Activated CD8-positive, alpha-beta memory T cell treated with anti-CD3 and anti-CD28 coated beads, Interleukin-2, amount 10 ng/mL, durations not matched to agents 7 days and 5 days (primary cell): ENCODE measurements at regions not wholly inside any gene's neighbourhood (a gene's known extent, or its start where the extent isn't known, plus 50 kb on each side); places are given as distances from the start of the nearest gene placed in this dataset.

Experiments
- ATAC-seq: fragments of 150-1000 bp; cut with Tn5 transposase; one replicate; pipeline ENCODE4 v1.10.0; 2021; ENCODE audit warnings: moderate library complexity
- CTCF ChIA-PET: fragments of 350-600 bp; sonication (Branson Sonifier 250); formaldehyde crosslinking; loops from one replicate; lab custom pipeline; 2021; ENCODE audit warnings: antibody characterized with exemption; lab: Charles Lee
- DNase-seq: peaks from one replicate; pipeline ENCODE4 v3.0.0-alpha.2; 2020
- H3K27ac Mint-ChIP-seq: one replicate; pipeline ENCODE4 v1.8.0; 2021; ENCODE audit warnings: mild to moderate bottlenecking, mixed read lengths
- H3K27me3 Mint-ChIP-seq: one replicate; pipeline ENCODE4 v1.8.0; 2021; ENCODE audit warnings: mixed read lengths
- H3K36me3 Mint-ChIP-seq: one replicate; pipeline ENCODE4 v1.8.0; 2021; ENCODE audit warnings: mild to moderate bottlenecking, mixed read lengths
- H3K4me1 Mint-ChIP-seq: one replicate; pipeline ENCODE4 v1.8.0; 2021; ENCODE audit warnings: mixed read lengths
- H3K4me3 Mint-ChIP-seq: one replicate; pipeline ENCODE4 v1.8.0; 2021; ENCODE audit warnings: mild to moderate bottlenecking, moderate library complexity, mixed read lengths
- H3K9me3 Mint-ChIP-seq: one replicate; pipeline ENCODE4 v1.8.0; 2022; ENCODE audit warnings: low read depth, mixed read lengths

DNA sequence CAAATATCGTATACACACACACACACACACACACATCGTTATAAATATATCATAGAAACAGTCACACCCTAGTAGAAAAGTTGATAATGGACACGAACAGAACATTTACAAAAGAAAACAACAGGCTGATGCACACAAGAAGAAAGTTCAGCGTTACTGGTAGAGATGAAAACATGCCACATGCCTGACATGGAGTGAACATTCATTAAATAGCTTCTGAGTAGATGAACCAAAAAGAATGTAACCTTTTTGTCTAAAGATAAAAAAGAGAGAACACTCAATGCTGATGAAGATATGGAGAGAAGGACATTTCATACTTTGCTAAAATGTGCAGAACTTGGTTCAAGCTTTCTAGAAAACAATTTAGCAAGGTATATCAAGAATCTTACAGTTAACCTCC lies 173.4 kb upstream of the KLF14 start:
- no peaks in the 10 kb centered on the region for H3K9me3 Mint-ChIP-seq
- no peaks in the 10 kb centered on the region for H3K27me3 Mint-ChIP-seq
- H3K36me3 Mint-ChIP-seq = peaks cover 61% of the 10 kb centered on the region
- H3K4me1 Mint-ChIP-seq = peaks cover 85% of the 10 kb centered on the region
- DNase-seq (no peak), ATAC-seq (no peak)
- peak overlapping the region; percentile 47 for H3K27ac Mint-ChIP-seq
- CTCF ChIA-PET = interaction anchor here (0.9 to 5.7 kb wide), 3 partner anchors 10 to 30 kb away, joined by 3 to 49 read pairs (median 4); no protein-coding TSS in a partner anchor
- no peak overlapping the region for H3K4me3 Mint-ChIP-seq

DNA sequence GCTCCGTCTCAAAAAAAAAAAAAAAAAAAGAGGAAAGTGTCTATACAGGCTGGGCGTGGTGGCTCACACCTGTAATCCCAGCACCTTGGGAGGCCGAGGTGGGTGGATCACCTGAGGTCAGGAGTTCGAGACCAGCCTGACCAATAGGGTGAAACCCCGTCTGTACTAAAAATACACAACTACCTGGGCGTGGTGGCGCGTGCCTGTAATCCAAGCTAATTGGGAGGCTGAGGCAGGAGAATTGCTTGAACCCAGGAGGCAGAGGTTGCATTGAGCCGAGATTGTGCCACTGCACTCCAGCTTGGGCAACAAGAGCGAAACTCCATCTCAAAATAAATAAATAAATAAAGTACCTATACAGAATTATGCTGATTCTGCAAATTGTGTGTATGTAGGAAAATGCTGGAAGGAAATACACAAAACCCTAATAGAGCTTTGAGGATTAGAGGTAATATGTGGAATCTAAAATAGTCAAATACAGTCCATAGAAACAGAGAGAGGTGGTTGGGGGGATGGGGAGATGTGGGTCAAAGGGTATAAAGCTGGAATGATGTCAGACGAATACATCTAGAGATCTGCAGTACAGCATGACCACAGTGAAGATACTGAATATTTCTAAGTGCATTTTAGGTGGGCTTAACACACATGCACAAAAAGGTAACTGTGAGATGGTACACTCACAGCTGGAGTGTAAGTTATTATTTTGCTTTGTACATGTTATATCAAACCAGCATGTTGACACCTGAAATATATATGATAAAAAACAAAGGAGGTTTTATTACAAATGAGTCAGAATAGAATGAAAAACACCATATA lies 174.5 kb upstream of the KLF14 start:
- peak overlapping the region; percentile 99 for H3K27ac Mint-ChIP-seq
- H3K4me3 Mint-ChIP-seq = no peak overlapping the region
- H3K9me3 Mint-ChIP-seq = no peaks in the 10 kb centered on the region
- DNase-seq = no peak
- H3K36me3 Mint-ChIP-seq = peaks cover 60% of the 10 kb centered on the region
- H3K27me3 Mint-ChIP-seq = no peaks in the 10 kb centered on the region
- CTCF ChIA-PET = interaction anchor here (0.9 to 5.7 kb wide), 4 partner anchors 11 to 30 kb away, joined by 3 to 49 read pairs (median 4); no protein-coding TSS in a partner anchor
- H3K4me1 Mint-ChIP-seq = peaks cover 82% of the 10 kb centered on the region
- no peak for ATAC-seq

DNA sequence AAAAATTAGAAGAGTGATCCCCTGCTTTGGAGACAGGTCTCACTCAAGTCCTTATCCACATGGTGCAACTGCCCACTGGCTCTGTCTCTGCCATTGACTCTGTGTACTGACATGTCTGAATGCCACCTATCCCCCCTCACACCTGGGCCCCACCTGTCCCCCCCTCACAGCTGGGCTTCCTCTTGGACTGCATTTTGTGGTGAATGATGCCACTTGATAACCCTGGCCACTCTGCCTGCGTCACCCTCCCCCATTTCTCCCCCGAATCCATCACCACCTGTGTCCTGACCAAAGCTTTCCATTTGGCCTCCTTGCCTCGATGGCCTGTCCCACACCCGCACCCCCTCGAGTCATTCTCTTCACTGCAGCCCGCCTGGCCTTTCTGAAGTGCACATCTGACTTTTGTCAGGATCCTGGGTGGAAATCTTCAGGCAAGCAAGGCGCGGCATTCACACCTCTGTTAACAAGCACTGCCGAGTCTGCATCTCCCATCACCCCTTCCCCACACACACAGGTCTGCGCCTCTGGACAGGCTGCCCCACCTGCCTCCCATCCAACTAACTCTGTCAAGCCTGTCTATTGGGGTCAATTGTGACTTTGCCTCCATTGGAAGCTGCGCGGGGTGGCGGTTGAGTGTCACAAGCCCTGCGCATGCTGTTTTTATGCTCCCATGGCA lies 175.3 kb upstream of the KLF14 start:
- Mint-ChIP-seq H3K4me3 (no peak overlapping the region), H3K4me1 (peaks cover 82% of the 10 kb centered on the region), H3K9me3 (no peaks in the 10 kb centered on the region), H3K36me3 (peaks cover 54% of the 10 kb centered on the region), H3K27ac (peak overlapping the region; percentile 99), H3K27me3 (no peaks in the 10 kb centered on the region)
- DNase-seq (no peak), ATAC-seq (no peak)
- CTCF ChIA-PET = interaction anchor here (0.9 to 5.7 kb wide), 3 partner anchors 12 to 29 kb away, joined by 3 to 49 read pairs (median 4); no protein-coding TSS in a partner anchor

DNA sequence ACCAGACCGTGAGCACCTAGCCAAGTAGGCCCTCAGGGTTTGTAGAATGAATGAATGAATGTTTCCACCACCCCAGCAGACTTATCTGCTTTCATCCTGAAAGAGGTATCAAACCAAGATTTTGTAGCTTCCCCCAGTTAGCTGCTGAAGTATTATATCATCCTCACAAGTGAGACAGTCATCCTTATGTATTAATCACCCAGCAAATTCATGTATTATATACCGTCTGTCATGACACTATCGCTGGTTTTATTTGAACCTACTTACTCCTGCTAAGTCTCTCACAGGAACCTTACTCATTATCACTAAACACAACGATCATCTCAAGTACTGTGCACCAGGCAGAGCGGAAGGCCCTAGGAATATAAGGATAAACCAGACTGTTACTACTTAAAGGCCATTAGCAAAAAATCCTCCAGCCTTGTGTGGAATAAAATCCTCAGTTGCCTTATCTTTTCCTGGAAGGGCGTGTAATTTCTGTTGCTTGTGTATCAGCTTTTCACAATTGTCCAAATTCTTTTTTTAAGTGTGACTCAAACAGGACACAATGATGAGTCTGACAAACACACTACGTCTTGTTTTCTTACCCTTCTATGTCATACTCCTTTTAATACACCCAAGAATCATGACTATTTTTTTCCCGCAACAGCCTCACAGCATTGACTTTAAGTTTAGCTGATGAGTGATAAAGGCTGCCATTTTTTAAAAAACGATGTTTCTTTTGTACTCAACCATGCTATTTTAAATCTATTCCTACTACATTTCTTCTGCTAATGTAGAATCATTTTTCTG lies 176.1 kb upstream of the KLF14 start:
- peak overlapping the region; percentile 27 for H3K4me3 Mint-ChIP-seq
- DNase-seq = no peak

DNA sequence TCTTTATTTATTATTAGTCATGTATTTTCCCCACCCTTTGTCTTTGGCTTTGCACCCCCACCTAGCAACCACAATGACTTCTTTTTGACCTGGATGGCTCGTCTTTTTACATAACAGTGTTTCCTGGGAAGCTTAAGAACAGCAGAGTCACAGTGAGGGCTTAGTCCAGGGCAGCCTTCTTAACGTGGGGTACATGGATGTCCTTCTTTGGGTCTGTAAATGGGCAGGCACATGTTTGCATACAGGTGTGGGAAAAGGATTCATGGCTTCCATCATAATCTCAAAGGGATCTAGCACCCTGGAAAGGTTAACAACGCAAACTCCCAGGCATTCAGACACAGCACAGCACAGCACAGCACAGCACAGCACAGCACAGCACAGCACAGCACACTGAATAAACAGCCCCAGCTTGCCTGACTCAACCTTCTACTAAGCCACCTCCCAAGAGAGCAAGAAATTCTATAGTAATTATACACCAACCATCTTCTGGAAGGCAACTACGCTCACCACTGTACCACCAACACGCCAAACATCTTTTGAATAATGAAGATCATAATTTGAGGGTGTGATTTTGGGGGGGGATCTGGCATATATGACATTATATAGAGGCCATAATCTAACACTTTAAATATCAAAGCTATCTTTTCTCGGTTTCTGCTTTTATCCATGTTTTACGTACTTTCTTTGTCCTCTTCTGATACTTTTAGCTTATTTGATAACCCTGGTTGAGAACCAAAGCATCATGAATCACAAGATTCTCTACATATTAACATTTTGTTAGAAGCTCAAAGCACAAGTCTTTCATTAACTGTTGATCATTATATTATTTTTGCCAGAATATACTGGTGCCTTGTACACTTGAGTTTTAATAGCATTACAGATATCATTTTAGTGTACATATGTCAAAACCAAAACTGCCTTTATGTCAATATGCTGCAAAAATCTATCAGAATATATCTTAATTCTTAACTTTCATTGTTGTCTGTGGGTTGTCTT lies 177.2 kb upstream of the KLF14 start:
- Mint-ChIP-seq H3K4me3 (peak overlapping the region; percentile 87), H3K36me3 (peaks cover 57% of the 10 kb centered on the region), H3K9me3 (no peaks in the 10 kb centered on the region), H3K27me3 (no peaks in the 10 kb centered on the region), H3K4me1 (peaks cover 83% of the 10 kb centered on the region), H3K27ac (peak overlapping the region; percentile 99)
- CTCF ChIA-PET = interaction anchor here (0.8 to 5.7 kb wide), 6 partner anchors 13 to 96 kb away, joined by 3 to 49 read pairs (median 4); no protein-coding TSS in a partner anchor
- ATAC-seq = no peak
- no peak for DNase-seq

More for the DNA sequence above, 176.1 kb upstream of the KLF14 start:
- Mint-ChIP-seq H3K4me1 (peaks cover 82% of the 10 kb centered on the region), H3K27ac (peak overlapping the region; percentile 99), H3K9me3 (no peaks in the 10 kb centered on the region), H3K27me3 (no peaks in the 10 kb centered on the region), H3K36me3 (peaks cover 56% of the 10 kb centered on the region)
- ATAC-seq = no peak
- CTCF ChIA-PET = interaction anchor here (0.9 to 5.7 kb wide), 5 partner anchors 12 to 47 kb away, joined by 3 to 49 read pairs (median 4); no protein-coding TSS in a partner anchor

DNA sequence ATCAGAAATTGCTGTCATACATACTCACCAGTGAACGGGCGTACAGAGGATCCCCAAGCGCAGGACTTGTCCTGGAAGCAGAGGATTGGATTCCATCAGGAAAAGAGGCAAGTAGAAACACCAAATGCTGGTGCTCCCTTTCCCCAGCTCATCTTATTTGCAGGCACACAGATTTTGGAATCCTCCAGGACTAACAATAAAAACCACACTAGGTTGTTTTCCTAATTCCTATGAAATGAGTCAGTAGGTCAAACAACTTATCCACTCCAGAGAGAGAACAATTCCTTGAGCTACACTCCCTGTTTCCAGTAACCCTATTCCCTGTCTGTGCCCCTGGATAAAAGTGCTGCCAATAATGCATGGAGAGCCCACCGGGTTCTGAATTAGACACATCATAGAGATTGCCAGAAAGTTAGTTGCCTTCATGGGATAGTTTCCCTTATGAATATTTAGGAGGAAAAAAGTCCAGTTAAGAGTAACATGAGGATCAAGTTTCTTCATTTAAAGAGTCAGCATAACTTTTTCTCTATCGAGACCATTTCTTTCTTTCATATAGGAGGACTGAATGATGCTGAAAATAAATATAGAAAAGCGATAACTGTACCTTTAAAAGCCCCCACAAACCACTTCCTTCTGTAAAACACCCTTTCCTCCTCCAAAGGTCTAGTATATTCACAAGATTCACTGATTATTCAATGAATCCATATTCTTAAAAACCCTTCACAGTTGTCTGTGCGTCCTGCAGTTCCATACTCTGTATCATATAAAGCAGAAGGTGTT lies 178.3 kb upstream of the KLF14 start:
- ATAC-seq = no peak
- peaks cover 59% of the 10 kb centered on the region for H3K36me3 Mint-ChIP-seq

DNA sequence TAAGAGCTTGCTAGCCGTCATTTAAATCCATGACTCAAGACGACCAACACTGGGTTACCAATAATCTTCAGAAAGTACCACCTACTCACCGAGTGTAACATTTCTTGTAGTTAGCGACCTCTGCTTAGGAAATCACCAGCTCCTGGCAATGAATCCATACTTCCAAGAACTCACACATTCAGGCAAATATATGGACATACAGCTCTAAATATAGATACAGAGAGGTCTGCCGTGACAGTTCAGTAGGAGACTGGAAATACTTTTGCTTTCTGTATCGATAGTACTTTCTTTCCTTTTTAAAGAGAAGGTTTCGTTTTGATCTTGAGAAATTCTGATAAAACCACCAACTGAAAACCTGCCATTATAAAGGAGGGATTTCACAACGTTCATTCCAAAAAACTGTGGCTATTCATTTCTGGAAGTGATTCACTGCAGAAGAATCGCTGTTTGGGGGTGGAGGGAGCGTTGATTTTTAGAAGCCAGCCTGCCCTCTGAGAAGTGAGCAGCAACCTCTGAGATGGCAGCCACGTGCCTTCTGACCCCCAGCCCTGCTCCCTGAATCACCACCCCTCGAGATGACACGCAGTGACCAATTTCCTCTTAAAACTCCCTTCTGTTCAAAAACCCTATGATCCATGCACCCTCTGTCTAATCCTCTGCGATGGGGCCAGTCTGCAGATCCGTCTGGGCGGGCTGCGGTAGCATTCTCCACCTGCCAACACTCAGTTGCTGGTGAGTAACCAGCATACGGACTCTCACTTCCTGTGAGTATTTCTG lies 179.0 kb upstream of the KLF14 start:
- no peaks in the 10 kb centered on the region for H3K9me3 Mint-ChIP-seq
- ATAC-seq = peak; percentile 83
- no peaks in the 10 kb centered on the region for H3K27me3 Mint-ChIP-seq
- DNase-seq = peak; percentile 92
- CTCF ChIA-PET = interaction anchor here (0.5 to 3.9 kb wide), 8 partner anchors 10 to 143 kb away, joined by 3 to 24 read pairs (median 4); no protein-coding TSS in a partner anchor
- H3K36me3 Mint-ChIP-seq = peaks cover 59% of the 10 kb centered on the region
- H3K27ac Mint-ChIP-seq = peak overlapping the region; percentile 99
- H3K4me1 Mint-ChIP-seq = peaks cover 89% of the 10 kb centered on the region
- peak overlapping the region; percentile 87 for H3K4me3 Mint-ChIP-seq

More for the DNA sequence above, 178.3 kb upstream of the KLF14 start:
- Mint-ChIP-seq H3K9me3 (no peaks in the 10 kb centered on the region), H3K27ac (peak overlapping the region; percentile 99), H3K4me3 (peak overlapping the region; percentile 87), H3K27me3 (no peaks in the 10 kb centered on the region), H3K4me1 (peaks cover 85% of the 10 kb centered on the region)
- no peak for DNase-seq
- CTCF ChIA-PET = interaction anchor here (0.8 to 5.7 kb wide), 7 partner anchors 9 to 95 kb away, joined by 3 to 49 read pairs (median 6); no protein-coding TSS in a partner anchor

DNA sequence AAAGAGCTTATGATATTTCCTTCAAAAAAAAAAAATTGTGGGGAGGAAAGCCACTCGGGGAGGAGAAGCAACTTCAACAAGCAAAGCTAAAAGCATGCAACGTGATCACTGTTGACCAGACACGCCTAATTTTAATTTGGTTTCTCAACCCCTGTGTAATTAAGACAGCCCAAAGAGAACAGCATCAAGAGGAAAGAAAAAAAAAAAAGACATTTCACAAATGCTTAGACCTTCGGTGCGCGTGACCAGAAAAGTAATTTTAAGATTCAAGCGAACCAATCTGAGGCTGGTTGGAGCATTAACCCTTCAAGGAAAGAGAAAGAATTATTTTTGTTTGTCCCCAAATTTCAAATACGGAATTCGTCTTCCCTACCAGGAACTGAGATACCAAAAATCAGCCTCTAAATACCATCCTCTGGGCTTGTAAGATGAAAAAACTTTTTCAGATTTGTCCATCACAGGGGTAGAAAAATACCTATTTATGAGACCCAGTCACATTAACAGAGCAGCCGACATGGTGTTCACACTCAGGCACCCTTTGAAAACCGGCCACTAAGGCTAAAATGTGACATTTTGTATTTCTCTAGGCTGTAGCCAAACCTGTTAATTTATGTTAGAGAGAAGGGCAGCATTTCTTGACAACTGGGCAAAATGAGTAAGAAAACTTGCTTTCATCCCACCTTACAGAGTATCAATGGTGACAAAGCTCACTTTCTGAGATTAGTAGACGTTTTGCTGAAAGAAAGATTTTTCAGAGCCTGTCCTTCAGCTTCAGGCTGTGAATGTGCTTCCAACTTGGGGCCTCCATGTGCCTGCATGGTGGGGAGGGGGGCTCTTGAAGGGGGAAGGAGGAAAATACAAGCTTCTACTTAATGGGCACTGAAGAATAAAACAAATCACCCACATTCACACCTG lies 179.9 kb upstream of the KLF14 start:
- CTCF ChIA-PET = interaction anchor here (0.5 to 3.9 kb wide), 10 partner anchors 9 to 186 kb away, joined by 3 to 24 read pairs (median 4); no protein-coding TSS in a partner anchor
- no peak for ATAC-seq

DNA sequence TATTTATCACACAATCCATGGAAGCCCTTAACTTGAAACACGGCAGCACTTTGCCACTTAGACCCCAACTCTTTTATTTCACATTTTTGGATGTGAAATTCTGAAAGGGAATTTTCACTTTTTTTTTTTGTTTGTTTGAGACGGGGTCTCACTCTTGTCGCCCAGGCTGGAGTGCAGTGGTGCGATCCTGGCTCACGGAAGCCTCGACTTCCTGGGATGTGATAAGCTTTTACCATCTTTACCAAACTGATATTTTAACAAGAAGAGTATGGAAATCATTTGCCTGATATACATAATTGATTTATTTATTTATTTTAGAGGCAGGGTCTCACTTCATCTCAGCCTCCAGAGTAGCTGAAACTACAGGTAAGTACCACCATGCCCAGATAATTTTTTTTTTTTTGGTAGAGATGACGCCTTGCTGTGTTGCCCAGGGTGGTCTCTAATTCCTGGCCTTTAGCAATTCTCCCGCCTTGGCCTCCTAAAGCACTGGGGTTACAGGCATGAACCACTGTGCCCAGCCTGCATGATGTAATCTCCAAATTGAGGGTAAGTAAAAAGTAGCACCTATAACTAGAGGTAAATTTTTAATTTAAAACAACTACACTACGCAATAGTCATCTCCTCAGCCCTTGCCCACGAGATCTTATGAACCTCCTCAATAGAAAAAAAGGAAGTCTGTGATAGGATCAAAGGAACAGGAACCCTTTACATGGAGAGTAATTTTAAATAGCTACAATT lies 180.7 kb upstream of the KLF14 start:
- CTCF ChIA-PET = interaction anchor here (0.7 to 3.9 kb wide), 7 partner anchors 8 to 185 kb away, joined by 3 to 24 read pairs (median 4); no protein-coding TSS in a partner anchor
- Mint-ChIP-seq H3K4me1 (peaks cover 93% of the 10 kb centered on the region), H3K27ac (peak overlapping the region; percentile 99), H3K4me3 (peak overlapping the region; percentile 87), H3K27me3 (no peaks in the 10 kb centered on the region), H3K36me3 (peaks cover 59% of the 10 kb centered on the region), H3K9me3 (no peaks in the 10 kb centered on the region)
- ATAC-seq (no peak), DNase-seq (no peak)

More for the DNA sequence above, 179.9 kb upstream of the KLF14 start:
- no peaks in the 10 kb centered on the region for H3K27me3 Mint-ChIP-seq
- no peak for DNase-seq
- peak overlapping the region; percentile 87 for H3K4me3 Mint-ChIP-seq
- no peaks in the 10 kb centered on the region for H3K9me3 Mint-ChIP-seq
- peaks cover 93% of the 10 kb centered on the region for H3K4me1 Mint-ChIP-seq
- peaks cover 60% of the 10 kb centered on the region for H3K36me3 Mint-ChIP-seq
- H3K27ac Mint-ChIP-seq = peak overlapping the region; percentile 99
